HCT116 (cell line): ENCODE measurements at regions not wholly inside any gene's neighbourhood (a gene's known extent, or its start where the extent isn't known, plus 50 kb on each side); places are given as distances from the start of the nearest gene placed in this dataset.

Source experiments
- ATAC-seq: fragments of 200-7000 bp; cut with Tn5 transposase; 2 replicates; pipeline ENCODE4 v1.9.1; 2020; ENCODE audit warnings: mild to moderate bottlenecking, moderate library complexity
- BruUV-seq: library from RNA; stranded (reverse); fragments of 400-500 nt; replicated peaks from 2 replicates; lab custom pipeline; 2021; lab: Mats Ljungman, UMichigan
- CTCF ChIA-PET: fragments of 300-600 bp; sonication (Branson Sonifier 250); formaldehyde crosslinking; loops from one replicate; lab custom pipeline; 2021; ENCODE audit warnings: antibody characterized with exemption; lab: Charles Lee
- POLR2A ChIA-PET: fragments of 300-600, 350-600 bp; sonication (Branson Sonifier 250); formaldehyde crosslinking; loops from one replicate; lab custom pipeline; 2021; ENCODE audit warnings: antibody characterized with exemption; lab: Charles Lee
- RAD21 ChIA-PET, 2 experiments: fragments of 300-600 bp; sonication (Branson Sonifier 250); formaldehyde crosslinking; loops; one replicate each; lab custom pipeline; 2023; ENCODE audit warnings: low total read pairs in 2 of 2; ENCODE audit not compliant: uncharacterized antibody in 2 of 2, unreplicated experiment in 2 of 2, low non-redundant PET in 1 of 2; lab: Charles Lee
- DNase-seq: peaks from one replicate; pipeline ENCODE4 v3.0.0-alpha.2; 2010; ENCODE audit warnings: low read depth, low spot score
- H2AFZ ChIP-seq: fragments of 200-600 bp; shearing (Covaris generic), sonication (generic); 2 replicates; pipeline ENCODE4 v1.6.1; 2017; ENCODE audit warnings: low read depth, mixed run types, mixed read lengths, antibody characterized with exemption, low read length; ENCODE audit not compliant: poor library complexity, severe bottlenecking
- H3K27ac ChIP-seq: 2 replicates; pipeline ENCODE4 v1.5.1; 2012; ENCODE audit warnings: low read depth, low read length
- H3K27me3 ChIP-seq: fragments of 200-600 bp; sonication (generic); 2 replicates; pipeline ENCODE4 v1.6.1; 2016; ENCODE audit warnings: mixed run types, low read length, mixed read lengths; ENCODE audit not compliant: insufficient read depth
- H3K36me3 ChIP-seq, 2 experiments: fragments of 200-500 bp in 1 of 2; fragments of 200-600 bp in 1 of 2; sonication (Bioruptor generic) in 1 of 2; sonication (generic) in 1 of 2; 2 replicates each; pipeline versions ENCODE4 v1.5.1 to v1.6.1; 2014 to 2016; ENCODE audit warnings: low read length in 2 of 2, inconsistent platforms in 1 of 2, mixed read lengths in 1 of 2, mixed run types in 1 of 2; ENCODE audit not compliant: insufficient read depth in 2 of 2, control insufficient read depth in 1 of 2
- H3K4me1 ChIP-seq, 2 experiments: fragments of 200-600 bp in 1 of 2; sonication (generic) in 1 of 2; 2 replicates each; pipeline versions ENCODE4 v1.5.1 to v1.6.1; 2012 to 2017; ENCODE audit warnings: low read length in 2 of 2, inconsistent platforms in 1 of 2, mild to moderate bottlenecking in 1 of 2, mixed read lengths in 1 of 2, mixed run types in 1 of 2, moderate library complexity in 1 of 2; ENCODE audit not compliant: insufficient read depth in 2 of 2, control insufficient read depth in 1 of 2
- H3K4me2 ChIP-seq: fragments of 200-600 bp; sonication (generic); 2 replicates; pipeline ENCODE4 v1.6.1; 2017; ENCODE audit warnings: mixed run types, low read length, mixed read lengths
- H3K4me3 ChIP-seq, 2 experiments: fragments of 200-600 bp in 1 of 2; sonication (generic) in 1 of 2; replicated peaks in 1 of 2; 2 replicates each; pipeline ENCODE4 v1.5.1; 2011 to 2016; ENCODE audit warnings: low read length in 2 of 2, control low read depth in 1 of 2, low read depth in 1 of 2, mild to moderate bottlenecking in 1 of 2, mixed read lengths in 1 of 2, mixed run types in 1 of 2
- H3K79me2 ChIP-seq: fragments of 200-600 bp; sonication (generic); 2 replicates; pipeline ENCODE4 v1.6.1; 2017; ENCODE audit warnings: mild to moderate bottlenecking, mixed run types, low read length, moderate library complexity, mixed read lengths; ENCODE audit not compliant: insufficient read depth
- H3K9ac ChIP-seq: fragments of 200-600 bp; sonication (generic); 2 replicates; pipeline ENCODE4 v1.6.1; 2016; ENCODE audit warnings: low read length, mixed read lengths
- H3K9me2 ChIP-seq: fragments of 200-600 bp; sonication (generic), shearing (Covaris generic); 2 replicates; pipeline ENCODE4 v1.6.1; 2017; ENCODE audit warnings: mixed run types, mild to moderate bottlenecking, moderate library complexity; ENCODE audit not compliant: insufficient read depth
- H3K9me3 ChIP-seq, 2 experiments: fragments of 200-500 bp in 1 of 2; fragments of 200-600 bp in 1 of 2; sonication (Bioruptor generic) in 1 of 2; sonication (generic) in 1 of 2; 2 replicates each; pipeline ENCODE4 v1.6.1; 2014 to 2017; ENCODE audit warnings: low read length in 2 of 2, mixed read lengths in 2 of 2, inconsistent platforms in 1 of 2, low read depth in 1 of 2, mild to moderate bottlenecking in 1 of 2, mixed run types in 1 of 2, moderate library complexity in 1 of 2; ENCODE audit not compliant: control insufficient read depth in 1 of 2, insufficient read depth in 1 of 2
- H4K20me1 ChIP-seq: fragments of 200-600 bp; sonication (generic), shearing (Covaris generic); 2 replicates; pipeline ENCODE4 v1.6.1; 2017; ENCODE audit warnings: mixed run types, mild to moderate bottlenecking, moderate library complexity; ENCODE audit not compliant: insufficient read depth
- CBX3 ChIP-seq: IDR thresholded peaks from 2 replicates; pipeline ENCODE4 v1.6.1; 2012; ENCODE audit warnings: low read depth
- EGR1 ChIP-seq: IDR thresholded peaks from 2 replicates; pipeline ENCODE4 v1.6.1; 2012; ENCODE audit warnings: low read depth
- ELF1 ChIP-seq: IDR thresholded peaks from 2 replicates; pipeline ENCODE4 v1.6.1; 2012; ENCODE audit warnings: low read depth, borderline replicate concordance
- EZH2 ChIP-seq: fragments of 200-600 bp; sonication (generic); IDR thresholded peaks from 2 replicates; pipeline ENCODE4 v1.6.1; 2017; ENCODE audit warnings: antibody characterized with exemption, mixed run types
- EZH2phosphoT487 ChIP-seq: fragments of 200-600 bp; IDR thresholded peaks from 2 replicates; pipeline ENCODE4 v1.6.1; 2018; ENCODE audit warnings: antibody characterized with exemption, borderline replicate concordance
- FOSL1 ChIP-seq: IDR thresholded peaks from 2 replicates; pipeline ENCODE4 v1.6.1; 2012; ENCODE audit warnings: low read depth
- JUND ChIP-seq: IDR thresholded peaks from 2 replicates; pipeline ENCODE4 v1.6.1; 2012
- POLR2A ChIP-seq: IDR thresholded peaks from 2 replicates; pipeline ENCODE4 v1.7.0; 2011; ENCODE audit warnings: borderline replicate concordance; ENCODE audit not compliant: insufficient read depth, insufficient read length; ENCODE audit errors: extremely low read depth
- RAD21 ChIP-seq: IDR thresholded peaks from 2 replicates; pipeline ENCODE4 v1.6.1; 2012; ENCODE audit warnings: low read depth, mild to moderate bottlenecking
- REST ChIP-seq: IDR thresholded peaks from 2 replicates; pipeline ENCODE4 v1.6.1; 2012; ENCODE audit warnings: low read depth
- SIN3A ChIP-seq: IDR thresholded peaks from 2 replicates; pipeline ENCODE4 v1.6.1; 2012; ENCODE audit warnings: low read depth
- YY1 ChIP-seq: IDR thresholded peaks from 2 replicates; pipeline ENCODE4 v1.6.1; 2011; ENCODE audit warnings: low read length, low read depth, moderate library complexity, mild to moderate bottlenecking; ENCODE audit not compliant: insufficient replicate concordance; ENCODE audit errors: extremely low read depth
- ZFX ChIP-seq: fragments of 450-650 bp; IDR thresholded peaks from 2 replicates; pipeline ENCODE4 v1.6.1; 2017
- ZNF274 ChIP-seq: fragments of 200-500 bp; sonication (Bioruptor generic); IDR thresholded peaks from 2 replicates; pipeline ENCODE4 v1.6.1; 2014; ENCODE audit warnings: mild to moderate bottlenecking, low read depth, low read length, inconsistent platforms
- intact Hi-C: fragments of 100-400 bp; cut with micrococcal nuclease; formaldehyde crosslinking; loops from 2 replicates; pipeline ENCODE4 v1.10.0; 2022
- TF ChIP-seq, protein P1 (sequence below), 3 experiments: fragments of 200-600 bp in 1 of 3; sonication (generic) in 1 of 3; IDR thresholded peaks in 2 of 3; conservative IDR thresholded peaks in 1 of 3; 2 replicates each; pipeline ENCODE4 v1.5.1; 2012 to 2017; ENCODE audit warnings: low read depth in 2 of 3, low read length in 2 of 3, antibody characterized with exemption in 1 of 3, borderline replicate concordance in 1 of 3, control low read depth in 1 of 3, mild to moderate bottlenecking in 1 of 3, mixed read lengths in 1 of 3, mixed run types in 1 of 3, moderate library complexity in 1 of 3; ENCODE audit not compliant: insufficient read depth in 1 of 3
- TF ChIP-seq, protein P2 (sequence below): IDR thresholded peaks from 2 replicates; pipeline ENCODE4 v1.6.1; 2011; ENCODE audit warnings: mild to moderate bottlenecking, low read length, moderate library complexity; ENCODE audit not compliant: insufficient replicate concordance; ENCODE audit errors: extremely low read depth
- TF ChIP-seq, protein P3 (sequence below): IDR thresholded peaks from 2 replicates; pipeline ENCODE4 v1.6.1; 2012

GRCh38 chr13:33525763-33526162 lies 240.2 kb upstream of the STARD13 start:
- Histone ChIP-seq H3K79me2 (no peaks in the 10 kb centered on the region), H3K27me3 (no peaks in the 10 kb centered on the region), H3K4me3 (no peak overlapping the region), H3K4me1 (no peaks in the 10 kb centered on the region), H3K9me3 (no peaks in the 10 kb centered on the region), H3K9me2 (0 out of 2 replicates have a peak, but pooled peaks cover 3% of the 10 kb centered on the region), H3K4me2 (no peak overlapping the region), H3K36me3 (no peaks in the 10 kb centered on the region), H4K20me1 (no peaks in the 10 kb centered on the region), H3K9ac (no peak overlapping the region), H3K27ac (no peak overlapping the region), H2AFZ (peak overlapping the region; percentile 88)
- ChIA-PET RAD21 (no interaction called here), POLR2A (no interaction called here), CTCF (interaction anchor here (1.0 kb wide), 1 partner anchor 38 kb away, joined by 4 read pairs; no protein-coding TSS in a partner anchor)
- TF ChIP-seq SIN3A (no peak), EGR1 (no peak), ZFX (no peak), CBX3 (no peak), RAD21 (no peak), JUND (no peak), FOSL1 (no peak), REST (no peak), YY1 (no peak), POLR2A (no peak), ZNF274 (no peak), ELF1 (no peak), EZH2phosphoT487 (no peak), EZH2 (no peak)
- TF ChIP-seq, protein P1, sequence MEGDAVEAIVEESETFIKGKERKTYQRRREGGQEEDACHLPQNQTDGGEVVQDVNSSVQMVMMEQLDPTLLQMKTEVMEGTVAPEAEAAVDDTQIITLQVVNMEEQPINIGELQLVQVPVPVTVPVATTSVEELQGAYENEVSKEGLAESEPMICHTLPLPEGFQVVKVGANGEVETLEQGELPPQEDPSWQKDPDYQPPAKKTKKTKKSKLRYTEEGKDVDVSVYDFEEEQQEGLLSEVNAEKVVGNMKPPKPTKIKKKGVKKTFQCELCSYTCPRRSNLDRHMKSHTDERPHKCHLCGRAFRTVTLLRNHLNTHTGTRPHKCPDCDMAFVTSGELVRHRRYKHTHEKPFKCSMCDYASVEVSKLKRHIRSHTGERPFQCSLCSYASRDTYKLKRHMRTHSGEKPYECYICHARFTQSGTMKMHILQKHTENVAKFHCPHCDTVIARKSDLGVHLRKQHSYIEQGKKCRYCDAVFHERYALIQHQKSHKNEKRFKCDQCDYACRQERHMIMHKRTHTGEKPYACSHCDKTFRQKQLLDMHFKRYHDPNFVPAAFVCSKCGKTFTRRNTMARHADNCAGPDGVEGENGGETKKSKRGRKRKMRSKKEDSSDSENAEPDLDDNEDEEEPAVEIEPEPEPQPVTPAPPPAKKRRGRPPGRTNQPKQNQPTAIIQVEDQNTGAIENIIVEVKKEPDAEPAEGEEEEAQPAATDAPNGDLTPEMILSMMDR (IDR thresholded peaks at IDR 0.05 in 2 of 3, conservative IDR thresholded peaks at IDR 0.05 in 1 of 3; ENCODE audit: borderline replicate concordance in 1 of 3, insufficient read depth in 1 of 3, low read depth in 2 of 3, low read length in 2 of 3) = no peak
- TF ChIP-seq, protein P2, sequence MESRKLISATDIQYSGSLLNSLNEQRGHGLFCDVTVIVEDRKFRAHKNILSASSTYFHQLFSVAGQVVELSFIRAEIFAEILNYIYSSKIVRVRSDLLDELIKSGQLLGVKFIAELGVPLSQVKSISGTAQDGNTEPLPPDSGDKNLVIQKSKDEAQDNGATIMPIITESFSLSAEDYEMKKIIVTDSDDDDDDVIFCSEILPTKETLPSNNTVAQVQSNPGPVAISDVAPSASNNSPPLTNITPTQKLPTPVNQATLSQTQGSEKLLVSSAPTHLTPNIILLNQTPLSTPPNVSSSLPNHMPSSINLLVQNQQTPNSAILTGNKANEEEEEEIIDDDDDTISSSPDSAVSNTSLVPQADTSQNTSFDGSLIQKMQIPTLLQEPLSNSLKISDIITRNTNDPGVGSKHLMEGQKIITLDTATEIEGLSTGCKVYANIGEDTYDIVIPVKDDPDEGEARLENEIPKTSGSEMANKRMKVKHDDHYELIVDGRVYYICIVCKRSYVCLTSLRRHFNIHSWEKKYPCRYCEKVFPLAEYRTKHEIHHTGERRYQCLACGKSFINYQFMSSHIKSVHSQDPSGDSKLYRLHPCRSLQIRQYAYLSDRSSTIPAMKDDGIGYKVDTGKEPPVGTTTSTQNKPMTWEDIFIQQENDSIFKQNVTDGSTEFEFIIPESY = no peak
- TF ChIP-seq, protein P3, sequence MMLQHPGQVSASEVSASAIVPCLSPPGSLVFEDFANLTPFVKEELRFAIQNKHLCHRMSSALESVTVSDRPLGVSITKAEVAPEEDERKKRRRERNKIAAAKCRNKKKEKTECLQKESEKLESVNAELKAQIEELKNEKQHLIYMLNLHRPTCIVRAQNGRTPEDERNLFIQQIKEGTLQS = no peak
- no peak for DNase-seq
- no peak for ATAC-seq
- intact Hi-C loops = no loop called here
- no TSS peak for BruUV-seq
